Spinal cord (tissue), 9 donors: ENCODE measurements at regions not wholly inside any gene's neighbourhood (a gene's known extent, or its start where the extent isn't known, plus 50 kb on each side); places are given as distances from the start of the nearest gene placed in this dataset.
"Not testable (repeated sequence)": the region's sequence is repeated elsewhere in the genome, so short reads cannot be mapped to it uniquely, and the experiment has no call there.

Experiments
- DNase-seq, 6 donors: peaks; one replicate each; pipeline versions ENCODE4 v3.0.0 to v3.0.0-alpha.2; 2013 to 2015; ENCODE audit warnings: low spot score in 6 of 6, low read depth in 4 of 6
- H3K27ac ChIP-seq: one replicate; pipeline ENCODE4 v1.5.1; 2013; ENCODE audit warnings: low read depth, low read length, control low read depth
- H3K27me3 ChIP-seq: one replicate; pipeline ENCODE4 v1.6.1; 2013; ENCODE audit warnings: low read length; ENCODE audit not compliant: control insufficient read depth, insufficient read depth
- H3K36me3 ChIP-seq: one replicate; pipeline ENCODE4 v1.6.1; 2013; ENCODE audit warnings: low read length; ENCODE audit not compliant: control insufficient read depth, insufficient read depth
- H3K4me1 ChIP-seq: one replicate; pipeline ENCODE4 v1.6.1; 2013; ENCODE audit warnings: low read length; ENCODE audit not compliant: control insufficient read depth, insufficient read depth
- H3K4me3 ChIP-seq: one replicate; pipeline ENCODE4 v1.5.1; 2013; ENCODE audit warnings: low read depth, low read length, control low read depth
- H3K9me3 ChIP-seq: one replicate; pipeline ENCODE4 v1.6.1; 2013; ENCODE audit warnings: low read length; ENCODE audit not compliant: control insufficient read depth, insufficient read depth
- WGBS: methylation state at CpG from one replicate; pipeline ENCODE4 v1.1.5; 2013; ENCODE audit warnings: missing lambda C conversion rate; ENCODE audit not compliant: insufficient coverage; 5-methylcytosine and 5-hydroxymethylcytosine counted together
- donor health status: healthy.

DNA sequence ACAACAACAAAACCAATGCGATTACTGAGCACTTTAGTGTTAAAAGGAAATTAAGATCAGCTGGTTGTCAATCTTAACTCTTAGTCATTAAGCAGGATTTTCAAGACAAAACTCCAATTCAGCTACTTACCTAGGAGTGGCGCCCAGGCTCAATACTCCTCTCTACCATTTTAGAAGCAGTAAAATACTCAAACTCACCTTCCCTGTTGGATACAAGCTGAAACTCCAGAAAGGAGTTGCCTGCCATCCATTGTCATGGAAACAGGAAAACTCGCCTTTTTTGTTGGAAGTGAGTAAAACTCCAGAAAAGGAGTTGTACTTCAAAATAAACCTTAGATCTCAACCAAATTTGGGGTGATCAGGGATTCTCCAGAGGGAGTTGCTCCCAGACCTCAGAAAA, 127.0 kb upstream of the F3 start:
- H3K9me3 ChIP-seq = no peaks in the 10 kb centered on the region
- WGBS = 80% methylated on average over 1 of the region's 3 CpGs

DNA sequence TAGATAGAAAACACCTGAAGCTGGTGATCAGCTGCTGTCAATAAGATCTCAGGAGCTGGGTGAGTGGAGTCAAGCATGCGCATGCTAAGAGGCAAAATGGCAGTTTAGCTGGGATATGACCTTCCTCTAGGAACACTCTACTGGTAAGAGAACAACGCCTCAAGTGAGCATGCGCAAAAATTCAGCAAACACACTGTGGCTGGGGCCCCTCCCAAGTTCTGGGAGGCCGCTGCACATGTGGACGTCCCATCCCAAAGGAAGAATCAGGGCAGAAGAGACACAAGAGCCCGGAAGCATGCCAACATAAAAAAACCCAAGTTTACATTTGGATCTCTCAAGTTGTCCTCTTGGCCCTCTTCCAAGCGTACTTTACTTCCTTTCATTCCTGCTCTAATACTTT, 126.3 kb upstream of the F3 start:
- DNase-seq = no peak
- Histone ChIP-seq H3K36me3 (no peaks in the 10 kb centered on the region), H3K27ac (no peak overlapping the region), H3K27me3 (no peaks in the 10 kb centered on the region), H3K4me3 (no peak overlapping the region), H3K9me3 (no peaks in the 10 kb centered on the region), H3K4me1 (no peaks in the 10 kb centered on the region)
- WGBS = 92% methylated on average over 6 of the region's 7 CpGs

More for the DNA sequence above, 127.0 kb upstream of the F3 start:
- DNase-seq = no peak
- no peaks in the 10 kb centered on the region for H3K36me3 ChIP-seq
- no peaks in the 10 kb centered on the region for H3K27me3 ChIP-seq
- H3K4me1 ChIP-seq = no peaks in the 10 kb centered on the region
- H3K4me3 ChIP-seq = no peak overlapping the region
- H3K27ac ChIP-seq = no peak overlapping the region

DNA sequence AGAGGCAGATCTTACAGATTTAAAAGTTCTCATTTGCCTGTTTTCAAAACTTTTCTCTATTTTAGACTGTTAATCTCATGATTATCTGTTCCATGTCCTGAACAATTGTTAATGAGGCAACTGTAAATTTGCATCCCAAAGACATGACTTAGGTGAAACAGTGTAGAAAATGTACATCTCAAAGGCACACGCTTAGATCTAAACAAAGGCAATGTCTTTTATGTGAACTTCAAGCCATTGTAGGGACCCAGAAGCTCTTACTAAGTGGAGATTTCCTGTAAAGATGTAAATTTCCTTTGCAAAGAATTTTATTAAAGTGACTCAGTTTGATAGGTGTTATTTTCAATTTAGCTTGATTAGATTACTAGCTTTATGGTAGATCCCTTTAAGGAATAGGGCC, 125.2 kb upstream of the F3 start:
- no CpG with 5 or more reads among the region's 1 CpG for WGBS
- Histone ChIP-seq H3K27me3 (no peaks in the 10 kb centered on the region), H3K4me3 (no peak overlapping the region), H3K4me1 (no peaks in the 10 kb centered on the region), H3K27ac (no peak overlapping the region), H3K9me3 (no peaks in the 10 kb centered on the region), H3K36me3 (no peaks in the 10 kb centered on the region)
- DNase-seq = no peak

DNA sequence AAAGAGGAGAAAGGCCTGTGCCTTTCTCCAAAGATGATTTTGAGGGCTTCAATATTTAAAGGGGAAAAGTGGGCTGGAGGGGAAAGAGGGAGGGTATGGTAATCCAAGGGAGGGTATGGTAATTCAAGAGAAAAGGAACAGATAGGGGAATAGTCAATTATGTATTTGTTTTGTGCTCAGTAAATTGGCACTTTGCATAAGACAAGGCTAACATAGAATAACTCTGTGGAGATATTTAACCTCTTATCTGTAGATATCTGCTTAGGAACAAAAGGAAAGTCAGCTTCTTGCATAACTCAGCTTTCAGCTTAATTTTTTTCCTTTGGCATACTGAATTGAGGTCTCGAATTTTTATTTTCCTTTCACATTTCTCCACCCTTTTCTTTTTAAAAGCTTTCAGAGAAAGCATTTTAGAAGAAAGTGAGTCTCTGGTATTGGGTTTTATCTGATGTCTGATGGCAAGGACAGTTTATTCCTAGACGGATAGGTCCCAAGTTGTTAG, 119.9 kb upstream of the F3 start:
- Histone ChIP-seq H3K4me1 (no peaks in the 10 kb centered on the region), H3K27me3 (no peaks in the 10 kb centered on the region), H3K36me3 (no peaks in the 10 kb centered on the region), H3K27ac (no peak overlapping the region), H3K4me3 (no peak overlapping the region), H3K9me3 (no peaks in the 10 kb centered on the region)
- WGBS = no CpG with 5 or more reads among the region's 2 CpGs
- DNase-seq = no peak

DNA sequence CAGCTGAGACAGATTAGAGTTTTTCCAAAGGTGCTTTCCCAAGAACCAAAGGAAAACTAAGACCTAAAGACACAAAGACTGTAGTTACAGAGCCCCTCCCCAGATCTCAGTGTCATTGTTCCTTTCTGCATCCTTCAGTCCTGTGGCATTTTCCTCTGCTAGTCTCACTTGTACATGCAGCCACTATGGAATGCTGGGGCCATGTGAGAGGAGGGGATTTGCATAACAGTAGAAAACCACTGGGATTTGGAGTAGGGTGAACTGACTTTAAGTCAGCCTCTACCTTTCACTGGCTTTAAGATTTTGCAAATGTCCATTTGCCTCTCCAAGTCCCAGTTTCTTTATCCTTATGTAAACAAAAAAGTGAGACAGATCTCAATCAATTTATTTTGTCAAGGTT, 119.4 kb upstream of the F3 start:
- H3K9me3 ChIP-seq = no peaks in the 10 kb centered on the region
- no peaks in the 10 kb centered on the region for H3K36me3 ChIP-seq
- no peaks in the 10 kb centered on the region for H3K27me3 ChIP-seq
- no peak overlapping the region for H3K27ac ChIP-seq
- no peaks in the 10 kb centered on the region for H3K4me1 ChIP-seq
- no peak for DNase-seq
- H3K4me3 ChIP-seq = no peak overlapping the region

DNA sequence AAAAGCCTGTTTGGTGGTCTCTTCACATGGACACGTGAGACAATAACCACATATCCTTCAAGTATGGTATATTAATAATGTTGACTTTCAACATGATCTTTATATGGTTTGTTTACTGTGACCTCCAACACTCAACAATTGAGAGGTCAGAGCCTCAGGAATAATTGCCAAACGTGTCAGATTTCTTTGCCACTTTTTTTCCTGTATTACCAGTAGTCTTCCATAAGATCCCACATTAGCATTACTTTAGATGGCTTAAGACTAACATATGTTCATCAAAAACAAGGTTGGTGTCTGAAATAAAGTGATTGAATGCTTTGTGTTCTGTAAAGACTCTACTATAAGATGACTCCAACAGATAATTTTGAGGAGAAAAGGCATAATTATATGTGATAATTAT, 118.7 kb upstream of the F3 start:
- no peak for DNase-seq
- Histone ChIP-seq H3K4me1 (no peaks in the 10 kb centered on the region), H3K27me3 (no peaks in the 10 kb centered on the region), H3K4me3 (no peak overlapping the region), H3K27ac (no peak overlapping the region), H3K36me3 (no peaks in the 10 kb centered on the region), H3K9me3 (no peaks in the 10 kb centered on the region)
- WGBS = no CpG with 5 or more reads among the region's 2 CpGs

DNA sequence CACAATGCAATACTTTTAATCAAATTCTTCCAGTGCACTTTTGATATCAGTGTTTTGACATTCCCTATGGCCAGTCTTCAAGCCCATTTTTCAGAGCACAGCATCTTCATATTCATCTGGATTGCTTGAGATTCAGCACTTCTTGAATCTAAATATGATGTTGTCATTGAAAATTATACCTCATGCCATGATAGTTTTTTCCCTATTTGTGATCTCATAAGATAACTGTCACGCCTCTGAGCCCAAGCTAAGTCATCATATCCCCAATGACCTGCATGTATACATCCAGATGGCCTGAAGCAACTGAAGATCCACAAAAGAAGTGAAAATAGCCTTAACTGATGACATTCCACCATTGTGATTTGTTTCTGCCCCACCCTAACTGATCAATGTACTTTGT, 117.6 kb upstream of the F3 start:
- not testable (repeated sequence) for H3K4me1 ChIP-seq, DNase-seq, H3K27ac ChIP-seq, H3K4me3 ChIP-seq, H3K9me3 ChIP-seq, H3K27me3 ChIP-seq, H3K36me3 ChIP-seq
- WGBS = 80% methylated on average over 1 of the region's 1 CpG

DNA sequence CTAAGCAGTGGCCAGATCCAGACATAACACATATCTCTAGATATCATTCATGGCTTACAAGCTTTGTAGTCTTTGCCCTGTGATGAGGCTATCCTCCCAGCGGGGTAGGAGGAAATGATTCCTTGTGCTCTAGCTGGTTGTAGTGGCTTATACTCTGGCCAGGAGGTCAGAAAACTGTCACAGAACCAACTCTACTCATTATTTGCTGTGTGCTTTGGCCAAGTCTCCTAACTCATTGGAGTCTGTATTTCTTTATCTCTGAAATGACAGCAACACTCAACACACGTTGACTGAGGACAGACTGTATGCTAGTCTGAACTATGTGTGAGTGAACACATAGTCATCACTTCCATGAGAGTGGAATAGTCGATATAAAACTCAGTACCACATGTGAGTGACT, 116.7 kb upstream of the F3 start:
- peak overlapping the region; percentile 15 for H3K27ac ChIP-seq
- DNase-seq = peak in 1 of 6 donors; percentile 38
- H3K27me3 ChIP-seq = no peaks in the 10 kb centered on the region
- no CpG with 5 or more reads among the region's 3 CpGs for WGBS
- H3K4me3 ChIP-seq = no peak overlapping the region
- H3K9me3 ChIP-seq = no peaks in the 10 kb centered on the region
- no peaks in the 10 kb centered on the region for H3K4me1 ChIP-seq
- no peaks in the 10 kb centered on the region for H3K36me3 ChIP-seq

DNA sequence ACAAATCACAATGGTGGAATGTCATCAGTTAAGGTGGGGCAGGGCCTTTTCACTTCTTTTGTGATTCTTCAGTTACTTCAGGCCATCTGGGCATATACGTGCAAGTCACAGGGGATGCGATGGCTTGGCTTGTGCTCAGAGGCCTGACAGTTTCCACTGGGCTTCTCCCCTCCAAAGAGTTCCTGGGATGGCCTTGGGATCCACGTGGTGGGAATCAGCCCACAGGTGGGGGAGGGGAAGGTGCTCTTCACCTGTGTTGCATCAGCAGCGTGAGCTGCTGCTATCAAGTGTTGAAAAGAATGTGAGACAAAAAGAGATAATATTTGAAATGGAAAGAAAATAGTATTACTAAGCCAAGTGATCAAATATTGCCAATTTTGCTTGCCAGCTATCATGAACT, 116.2 kb upstream of the F3 start:
- H3K27me3 ChIP-seq, H3K4me1 ChIP-seq, H3K9me3 ChIP-seq, H3K36me3 ChIP-seq, H3K4me3 ChIP-seq, DNase-seq: not testable (repeated sequence)
- peak overlapping the region; percentile 15 for H3K27ac ChIP-seq
- WGBS = 100% methylated on average over 3 of the region's 4 CpGs

DNA sequence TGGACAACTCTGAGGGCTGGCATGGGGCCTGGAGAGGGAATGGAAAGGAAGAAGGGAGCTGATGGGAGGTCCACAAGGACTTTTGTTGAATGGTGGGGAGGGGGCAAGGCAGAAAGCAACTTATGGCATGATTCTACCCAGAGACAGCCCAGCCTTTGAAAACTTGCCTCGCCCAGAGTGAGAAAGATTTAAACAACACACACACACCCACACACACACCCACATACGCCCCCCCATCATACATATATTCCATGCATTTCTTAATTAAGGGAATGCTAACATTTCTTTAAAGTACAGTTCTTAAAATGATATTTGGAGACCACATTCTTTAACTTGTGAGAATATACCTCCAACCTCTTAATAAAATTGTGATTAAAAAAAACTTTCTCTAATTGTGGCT, 115.4 kb upstream of the F3 start:
- no peak overlapping the region for H3K27ac ChIP-seq
- H3K9me3 ChIP-seq = no peaks in the 10 kb centered on the region
- H3K27me3 ChIP-seq = no peaks in the 10 kb centered on the region
- H3K36me3 ChIP-seq = no peaks in the 10 kb centered on the region
- no peak for DNase-seq
- H3K4me1 ChIP-seq = no peaks in the 10 kb centered on the region
- no peak overlapping the region for H3K4me3 ChIP-seq
- 100% methylated on average over 2 of the region's 2 CpGs for WGBS
